Transverse colon (tissue), 3 donors: ENCODE measurements at regions not wholly inside any gene's neighbourhood (a gene's known extent, or its start where the extent isn't known, plus 50 kb on each side); places are given as distances from the start of the nearest gene placed in this dataset.

Experiments used
- CTCF ChIP-seq, 5 experiments: fragments of 200-600 bp in 3 of 5; fragments of 450-650 bp in 2 of 5; sonication (generic) in 3 of 5; IDR thresholded peaks; 1 replicate in 2 of 5; 2 replicates in 3 of 5; pipeline ENCODE4 v1.5.1; 2016 to 2017; ENCODE audit warnings: antibody characterized with exemption in 5 of 5, inconsistent platforms in 3 of 5, mild to moderate bottlenecking in 2 of 5, moderate library complexity in 1 of 5
- EP300 ChIP-seq: sonication (generic); formaldehyde crosslinking; IDR thresholded peaks from one replicate; pipeline ENCODE4 v1.6.1; 2017; ENCODE audit warnings: antibody characterized with exemption, low read depth

- no peak for TF ChIP-seq CTCF (IDR thresholded peaks at IDR 0.05)
- no peak for TF ChIP-seq EP300
These were observed 430.5 kb downstream of the SMARCA1 start for GRCh38 chrX:129092757-129093156.
